Transverse colon (tissue), 4 donors: ENCODE measurements at regions not wholly inside any gene's neighbourhood (a gene's known extent, or its start where the extent isn't known, plus 50 kb on each side); places are given as distances from the start of the nearest gene placed in this dataset.

Source experiments
- CTCF ChIP-seq, 5 experiments: fragments of 200-600 bp in 3 of 5; fragments of 450-650 bp in 2 of 5; sonication (generic) in 3 of 5; IDR thresholded peaks; 1 replicate in 2 of 5; 2 replicates in 3 of 5; pipeline ENCODE4 v1.5.1; 2016 to 2017; ENCODE audit warnings: antibody characterized with exemption in 5 of 5, inconsistent platforms in 3 of 5, mild to moderate bottlenecking in 2 of 5, moderate library complexity in 1 of 5
- POLR2AphosphoS5 ChIP-seq, 3 donors: sonication (generic); formaldehyde crosslinking; IDR thresholded peaks; one replicate each; pipeline ENCODE4 v1.6.1; 2016; ENCODE audit warnings: antibody characterized with exemption in 3 of 3

- no peak for TF ChIP-seq CTCF (IDR thresholded peaks at IDR 0.05)
- no peak for TF ChIP-seq POLR2AphosphoS5 (IDR thresholded peaks at IDR 0.05)
Measured at GRCh38 chr3:13966302-13966701, 86.4 kb upstream of the WNT7A start.
